HG02798 (cell line): ENCODE measurements at regions not wholly inside any gene's neighbourhood (a gene's known extent, or its start where the extent isn't known, plus 50 kb on each side); places are given as distances from the start of the nearest gene placed in this dataset.

Source experiments
- ATAC-seq: cut with Tn5 transposase; IDR thresholded peaks from one replicate; pipeline ENCODE4 v1.9.1; 2021; ENCODE audit warnings: mild to moderate bottlenecking; ENCODE audit not compliant: unreplicated experiment, poor library complexity

GRCh38 chr10:6305401-6306321, 102.9 kb downstream of the PFKFB3 start:
- no peak for ATAC-seq

GRCh38 chr10:6306917-6307316, 104.2 kb downstream of the PFKFB3 start:
- no peak for ATAC-seq

DNA sequence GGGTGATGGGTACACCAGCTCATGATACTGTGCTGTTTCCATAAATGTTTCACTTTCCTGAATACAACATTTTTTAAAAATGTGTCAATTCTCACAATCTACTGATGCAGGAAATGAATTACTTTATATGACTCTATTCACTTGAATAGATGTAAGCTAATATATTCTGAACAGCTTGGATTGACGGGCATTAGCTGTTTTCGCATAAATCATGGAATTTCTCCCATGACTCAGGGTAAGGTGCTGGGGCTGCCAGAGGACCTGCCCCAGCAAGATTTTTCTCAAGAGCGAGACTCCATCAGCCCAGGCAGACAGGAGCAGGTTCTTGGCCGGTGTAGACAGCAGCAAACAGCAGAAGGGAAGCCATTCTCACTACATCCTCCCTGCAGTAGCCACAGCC, 107.1 kb downstream of the PFKFB3 start:
- ATAC-seq, result no peak

- no peak for ATAC-seq
Measured at GRCh38 chr10:6310977-6311376, 108.2 kb downstream of the PFKFB3 start.

DNA sequence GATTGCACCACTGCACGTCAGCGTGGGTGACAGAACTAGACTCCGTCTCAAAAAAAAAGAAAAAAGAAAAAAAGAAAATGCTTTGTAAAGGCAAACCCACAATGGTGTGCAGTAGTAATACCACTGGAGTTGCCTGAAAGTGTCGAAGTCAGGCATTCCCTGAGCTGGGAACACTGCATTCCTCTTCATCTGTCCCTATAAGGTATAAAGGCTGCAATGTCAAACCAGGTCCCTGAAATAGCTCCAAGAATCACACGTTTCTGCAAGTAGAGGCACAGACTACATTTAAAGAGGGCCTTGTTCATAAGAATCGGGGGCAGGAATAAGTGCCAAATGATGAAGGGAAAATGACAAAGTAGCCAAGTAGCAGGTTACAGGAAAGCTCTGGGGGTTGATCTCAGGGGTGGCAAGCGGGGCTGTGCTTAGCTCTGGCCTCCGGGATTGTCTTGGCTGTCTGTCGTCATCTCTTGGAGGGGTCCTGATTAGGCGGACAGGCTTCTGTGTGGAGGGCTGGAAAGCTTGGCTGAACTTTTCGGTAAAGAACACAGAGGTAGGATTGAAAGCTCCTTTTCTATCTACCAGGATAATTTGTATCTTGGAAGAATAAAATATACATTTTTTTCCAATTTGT, 109.1 kb downstream of the PFKFB3 start:
- ATAC-seq, result no peak

DNA sequence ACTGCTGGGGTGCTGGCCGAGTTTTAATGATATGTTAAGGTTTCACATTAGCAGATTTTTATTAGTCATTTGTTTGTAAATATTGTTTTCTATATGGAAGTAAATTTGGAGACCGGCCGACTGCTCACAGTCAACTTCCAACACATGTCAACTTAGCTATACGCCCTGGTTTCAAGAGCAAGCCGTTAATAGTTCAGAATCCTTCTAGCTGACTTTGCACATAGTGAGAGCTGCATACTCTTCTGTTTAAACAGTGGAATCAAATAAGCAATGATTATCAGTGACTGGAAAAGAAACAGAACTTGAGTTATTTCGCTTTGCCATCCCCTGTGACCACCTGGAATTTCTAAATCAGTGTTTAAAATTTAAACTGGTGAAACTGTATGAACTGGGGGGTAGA, 109.9 kb downstream of the PFKFB3 start:
- no peak for ATAC-seq

DNA sequence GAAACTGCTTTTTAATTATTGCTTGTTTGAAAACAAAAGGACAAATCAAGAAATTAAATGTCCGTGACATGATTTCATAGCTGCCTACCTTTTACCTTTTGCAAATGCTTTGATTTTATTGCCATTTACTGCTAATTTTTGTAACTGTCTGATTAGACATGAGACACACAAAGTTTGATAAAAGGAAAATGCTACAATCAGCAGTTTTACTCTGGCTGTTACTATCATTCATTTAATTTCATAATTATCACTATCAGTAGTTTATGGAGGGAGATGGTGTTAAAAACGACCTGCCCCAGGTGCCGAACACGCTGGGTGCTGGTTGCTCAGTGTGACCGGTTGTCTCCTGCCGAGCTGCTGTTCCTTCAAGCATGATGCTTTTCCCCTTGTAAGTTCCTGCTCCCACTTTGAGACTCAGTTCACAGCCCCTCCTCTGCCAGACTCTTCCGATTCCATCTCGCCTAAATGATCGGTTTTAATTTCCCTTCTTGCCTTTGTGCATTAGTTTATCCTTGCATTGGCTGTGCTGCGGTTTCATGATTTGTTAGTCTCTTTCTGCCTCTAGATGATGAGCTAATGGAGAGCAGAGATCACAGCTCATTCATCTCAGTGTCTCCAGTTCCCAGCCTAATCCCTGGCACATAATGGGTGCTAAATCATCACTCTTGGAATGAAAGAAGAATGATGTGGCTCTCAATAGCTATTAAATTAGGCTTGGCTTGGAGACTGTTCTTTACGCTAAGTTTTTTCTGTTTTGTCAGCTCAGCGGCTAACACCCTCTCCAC, 110.6 kb downstream of the PFKFB3 start:
- no peak for ATAC-seq

DNA sequence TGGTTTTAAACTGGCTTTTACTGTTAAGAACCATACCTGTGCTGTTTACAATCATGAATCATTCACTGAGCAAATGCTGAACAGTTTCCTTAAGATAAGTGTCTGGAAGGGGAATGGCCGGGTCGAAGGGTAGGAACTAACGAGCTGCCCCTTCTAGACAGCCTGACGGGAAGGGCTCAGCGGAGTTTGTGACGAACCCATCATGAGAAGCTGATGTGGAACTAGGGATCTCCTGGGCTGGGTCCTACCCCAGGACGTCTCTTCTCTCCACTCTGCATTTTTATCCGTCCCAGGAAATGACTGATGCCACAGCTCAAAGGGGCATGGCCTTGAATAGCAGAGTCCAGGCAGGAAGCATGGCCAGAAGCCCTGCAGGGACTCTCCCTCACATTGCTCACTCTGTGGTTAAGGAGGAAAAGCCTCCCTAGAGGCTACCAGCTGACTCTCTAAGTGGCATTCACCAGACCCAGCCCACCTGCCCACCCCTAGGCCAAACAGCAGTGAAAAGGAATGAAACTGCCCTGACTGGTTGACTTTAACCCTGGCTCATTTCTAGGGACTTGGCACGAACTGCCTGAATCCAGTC, 112.0 kb downstream of the PFKFB3 start:
- ATAC-seq, result no peak

DNA sequence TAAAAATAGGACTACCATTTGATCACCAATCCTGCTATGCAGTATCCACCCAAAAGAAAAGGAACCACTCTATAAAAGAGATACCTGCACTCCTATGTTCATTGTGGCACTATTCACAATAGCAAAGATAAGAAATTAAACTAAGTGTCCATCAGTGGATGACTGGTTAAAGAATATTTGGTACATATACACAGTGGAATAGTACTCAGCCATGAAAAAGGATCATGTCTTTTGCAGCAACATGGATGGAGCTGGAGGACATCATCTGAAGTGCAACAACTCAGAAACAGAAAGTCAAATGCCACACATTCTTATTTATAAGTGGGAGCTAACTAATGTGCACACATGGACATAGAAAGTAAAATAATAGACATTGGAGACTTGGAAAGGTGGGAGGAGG, 116.4 kb downstream of the PFKFB3 start:
- no peak for ATAC-seq

DNA sequence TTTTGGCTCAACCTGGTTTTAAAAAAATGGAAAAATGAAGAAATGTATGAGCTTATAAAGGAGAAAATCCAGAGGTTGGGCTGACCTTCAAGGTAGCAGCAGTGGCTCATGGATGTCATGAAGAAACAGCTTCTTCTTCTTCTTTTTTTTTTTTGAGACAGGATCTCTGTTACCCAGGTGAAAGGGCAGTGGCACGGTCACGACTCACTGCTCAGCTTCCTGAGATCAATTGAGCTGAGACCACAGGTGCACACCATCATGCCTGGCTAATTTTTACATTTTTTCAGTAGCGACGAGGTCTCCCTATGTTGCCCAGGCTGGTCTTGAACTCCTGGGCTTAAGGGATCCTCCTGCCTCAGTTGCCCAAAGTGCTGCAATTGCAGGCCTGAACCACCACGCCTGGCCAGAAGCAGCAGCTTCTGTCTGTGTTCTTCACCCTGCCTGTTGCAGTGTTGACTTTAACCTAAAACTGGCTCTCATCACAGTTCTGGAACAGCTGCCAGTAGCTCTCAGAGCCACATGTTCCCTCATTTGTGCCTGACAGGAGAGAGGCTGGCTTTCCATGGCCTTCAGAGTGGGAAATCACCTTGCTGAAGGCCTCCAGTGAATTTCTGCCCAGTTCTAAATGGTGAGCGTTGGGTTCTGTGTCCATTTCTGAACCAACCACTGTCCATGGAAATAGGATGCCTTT, 117.7 kb downstream of the PFKFB3 start:
- ATAC-seq, result peak; percentile 72

DNA sequence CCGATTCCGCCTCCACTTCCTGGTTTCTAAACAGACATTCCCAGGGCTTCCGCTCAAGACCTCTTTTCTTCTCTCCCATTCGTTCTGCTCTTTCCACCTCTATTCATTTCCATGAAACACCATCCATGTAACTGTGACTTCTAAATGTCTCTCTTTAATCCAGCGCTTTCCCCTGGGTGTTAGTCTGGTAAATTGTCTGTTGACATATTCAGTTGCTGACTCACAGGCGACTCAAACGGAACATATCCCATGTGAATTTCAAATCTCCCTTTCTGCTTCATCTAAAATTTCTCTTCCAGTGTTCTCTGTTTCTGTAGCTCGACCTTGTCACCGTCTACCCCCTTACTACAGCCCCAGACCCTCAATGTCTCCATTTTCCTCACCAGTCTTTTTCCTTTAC, 119.1 kb downstream of the PFKFB3 start:
- ATAC-seq, result no peak

DNA sequence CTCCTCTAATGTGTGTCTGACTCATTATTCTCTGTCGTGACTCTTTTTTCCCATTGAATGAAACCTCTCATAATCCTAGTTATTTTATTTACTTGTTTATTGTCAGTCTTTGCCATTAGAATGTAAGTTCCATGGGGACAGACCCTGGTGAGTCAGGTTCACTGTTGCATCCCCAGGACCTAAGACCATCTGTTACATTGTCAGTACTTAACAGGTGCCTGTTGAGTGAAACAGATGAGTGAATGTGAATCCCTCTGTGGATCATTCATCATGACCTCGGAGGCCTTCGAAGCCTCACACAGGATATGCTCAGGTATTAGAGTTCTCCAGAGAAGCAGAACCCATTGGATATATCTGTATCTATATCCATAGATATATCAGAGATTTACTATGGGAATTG, 120.1 kb downstream of the PFKFB3 start:
- ATAC-seq, result no peak

GRCh38 chr10:6327961-6328698, 125.4 kb downstream of the PFKFB3 start:
- ATAC-seq, result no peak

GRCh38 chr10:6328699-6329423, 126.1 kb downstream of the PFKFB3 start:
- ATAC-seq, result no peak

GRCh38 chr10:6333086-6333485, 130.4 kb downstream of the PFKFB3 start:
- no peak for ATAC-seq

DNA sequence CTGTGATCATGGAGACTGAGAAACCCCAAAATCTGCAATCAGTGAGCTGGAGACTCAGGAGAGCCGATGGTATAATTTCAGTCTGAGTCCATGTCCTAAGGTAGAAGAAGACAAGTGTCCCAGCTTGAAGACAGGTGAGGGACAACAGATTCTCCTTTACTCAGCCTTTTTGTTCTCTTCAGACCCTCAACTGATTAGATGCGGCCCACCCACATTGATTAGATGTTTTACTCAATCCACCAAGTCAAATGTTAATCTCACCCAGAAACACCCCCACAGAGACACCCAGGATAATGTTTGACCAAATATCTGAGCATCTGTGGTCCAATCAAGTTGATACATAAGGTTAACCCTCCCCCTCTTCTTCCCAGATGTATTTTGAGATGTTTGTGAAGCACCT, 131.2 kb downstream of the PFKFB3 start:
- no peak for ATAC-seq

DNA sequence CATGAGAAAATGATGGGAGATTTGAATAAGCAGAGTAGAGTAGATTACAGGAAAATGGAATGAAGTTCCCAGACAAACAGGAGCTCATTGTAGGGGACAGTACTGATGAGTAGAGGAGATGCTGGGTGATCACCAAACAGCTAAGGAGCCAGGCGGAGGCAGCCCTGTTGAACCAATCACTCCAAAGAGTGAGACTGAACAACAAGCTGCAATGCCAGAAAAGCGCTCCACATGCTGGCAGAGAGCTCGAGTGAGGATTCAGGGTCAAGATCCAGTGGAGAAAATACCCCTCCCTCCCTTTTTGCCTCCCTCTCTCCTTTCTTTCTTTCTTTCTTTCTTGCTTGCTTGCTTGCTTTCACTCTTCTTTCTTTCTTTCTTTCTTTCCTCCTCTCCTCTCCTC, 133.3 kb downstream of the PFKFB3 start:
- ATAC-seq, result no peak

- ATAC-seq, result no peak
Measured at GRCh38 chr10:6337382-6337781, 134.7 kb downstream of the PFKFB3 start.

GRCh38 chr10:6338361-6338760, 135.6 kb downstream of the PFKFB3 start:
- ATAC-seq, result no peak
